Activated gamma-delta T cell (primary cell): ENCODE measurements at regions not wholly inside any gene's neighbourhood (a gene's known extent, or its start where the extent isn't known, plus 50 kb on each side); places are given as distances from the start of the nearest gene placed in this dataset.

Source experiments
- DNase-seq: peaks from one replicate; lab custom pipeline; 2025; lab: John Stamatoyannopoulos, UW

DNA sequence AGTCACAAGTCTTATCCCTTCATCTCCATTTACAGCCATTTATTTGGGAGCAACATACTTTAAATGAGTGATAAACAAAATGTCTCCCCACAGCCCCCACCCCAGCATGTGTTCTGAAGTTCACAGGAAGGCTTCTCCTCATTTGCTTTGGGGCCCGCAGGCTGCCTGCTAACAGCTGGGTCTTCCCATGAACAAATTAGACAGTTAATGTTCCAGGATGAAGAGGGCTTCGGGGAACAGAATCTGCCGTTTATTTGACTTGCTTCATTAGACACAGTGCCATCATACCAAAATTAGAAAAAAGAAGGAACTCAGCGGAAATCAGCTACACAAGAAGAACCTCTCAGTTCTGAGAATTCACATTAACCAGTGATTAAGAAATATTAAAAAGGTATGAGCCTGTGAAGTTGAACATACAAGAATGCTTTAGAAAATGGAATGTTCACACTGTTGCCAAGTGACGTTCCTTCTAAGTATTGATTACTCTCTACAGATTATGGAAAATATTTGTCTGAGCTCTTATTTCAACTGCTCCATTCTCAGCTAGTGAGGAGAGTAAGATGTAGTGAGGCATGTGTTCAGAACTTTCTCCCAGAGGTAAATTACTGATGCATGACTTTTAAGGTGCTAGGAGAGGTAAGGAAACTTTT lies 107.5 kb upstream of the THBS1 start:
- no peak for DNase-seq

DNA sequence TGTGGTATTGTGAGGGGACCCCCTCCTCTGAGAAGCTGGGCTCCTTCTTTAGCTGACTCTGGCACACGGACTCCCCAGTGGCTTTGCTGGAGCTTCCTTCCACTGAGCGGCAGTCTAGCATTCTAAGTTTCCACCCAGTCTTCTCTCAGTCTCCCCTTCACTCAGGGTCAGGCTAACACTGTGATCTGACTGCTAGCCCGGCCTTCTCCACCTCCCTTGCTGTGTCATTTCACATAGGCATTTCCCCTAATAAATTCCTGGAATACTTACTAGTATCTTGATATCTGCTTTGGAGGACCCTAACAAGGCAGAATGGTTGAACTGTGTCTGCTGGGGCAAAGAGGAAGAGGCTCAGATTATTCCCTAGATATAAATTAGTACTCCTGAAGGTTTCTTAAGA lies 106.2 kb upstream of the THBS1 start:
- no peak for DNase-seq

DNA sequence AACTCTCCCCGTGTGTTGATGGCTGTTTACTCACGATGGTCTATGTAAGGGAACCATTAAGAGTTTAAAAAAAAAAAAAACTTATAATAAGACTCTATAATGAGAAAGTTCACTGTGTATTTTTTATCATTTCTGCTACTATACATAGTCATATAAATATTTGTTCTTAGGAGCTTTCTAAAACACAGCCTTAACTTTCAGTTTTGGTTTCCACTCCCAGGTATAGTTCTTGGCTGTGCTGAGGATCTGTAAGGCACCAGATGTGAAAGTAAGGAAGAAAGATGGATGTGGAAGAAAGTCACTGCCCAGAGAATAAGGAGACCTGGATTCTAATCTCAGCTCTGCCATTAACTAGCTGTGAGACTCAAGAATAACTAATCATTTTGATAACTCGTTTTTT lies 101.9 kb upstream of the THBS1 start:
- no peak for DNase-seq

DNA sequence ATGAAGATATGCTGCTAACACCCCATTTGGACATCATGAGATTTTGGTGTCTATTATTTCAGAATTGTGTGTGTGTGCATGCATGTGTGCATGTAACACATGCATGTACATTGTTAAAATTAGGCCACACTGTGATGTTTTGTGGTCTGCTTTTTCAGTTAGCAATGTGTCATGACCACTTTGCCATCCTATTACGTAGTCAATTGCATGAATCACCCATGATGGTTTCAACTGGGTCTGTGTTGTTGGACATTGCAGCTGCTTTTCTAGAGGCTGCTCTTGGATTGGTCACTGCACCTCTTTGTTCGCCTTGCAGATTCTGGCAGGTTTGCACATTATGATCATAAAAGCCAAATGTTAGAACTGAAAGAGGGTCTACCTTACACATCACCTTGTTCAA lies 101.0 kb upstream of the THBS1 start:
- DNase-seq, result no peak

DNA sequence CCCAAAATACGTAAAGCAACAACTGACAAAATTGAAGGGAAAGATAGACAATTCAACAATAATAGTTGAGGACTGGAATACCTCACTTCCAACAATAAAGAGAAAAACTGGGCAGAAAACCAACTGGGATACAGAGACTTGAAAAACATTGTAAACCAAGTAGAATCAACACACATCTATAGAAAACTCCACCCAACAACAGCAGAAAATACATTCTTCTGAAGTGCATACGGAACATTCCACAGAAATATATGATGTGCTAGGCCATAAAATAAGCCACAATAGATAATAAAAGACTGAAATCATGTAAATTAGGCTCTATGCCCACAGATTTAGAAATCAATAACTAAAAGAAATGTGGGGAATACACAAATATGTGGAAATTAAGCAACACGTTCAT lies 98.4 kb upstream of the THBS1 start:
- DNase-seq, result no peak

DNA sequence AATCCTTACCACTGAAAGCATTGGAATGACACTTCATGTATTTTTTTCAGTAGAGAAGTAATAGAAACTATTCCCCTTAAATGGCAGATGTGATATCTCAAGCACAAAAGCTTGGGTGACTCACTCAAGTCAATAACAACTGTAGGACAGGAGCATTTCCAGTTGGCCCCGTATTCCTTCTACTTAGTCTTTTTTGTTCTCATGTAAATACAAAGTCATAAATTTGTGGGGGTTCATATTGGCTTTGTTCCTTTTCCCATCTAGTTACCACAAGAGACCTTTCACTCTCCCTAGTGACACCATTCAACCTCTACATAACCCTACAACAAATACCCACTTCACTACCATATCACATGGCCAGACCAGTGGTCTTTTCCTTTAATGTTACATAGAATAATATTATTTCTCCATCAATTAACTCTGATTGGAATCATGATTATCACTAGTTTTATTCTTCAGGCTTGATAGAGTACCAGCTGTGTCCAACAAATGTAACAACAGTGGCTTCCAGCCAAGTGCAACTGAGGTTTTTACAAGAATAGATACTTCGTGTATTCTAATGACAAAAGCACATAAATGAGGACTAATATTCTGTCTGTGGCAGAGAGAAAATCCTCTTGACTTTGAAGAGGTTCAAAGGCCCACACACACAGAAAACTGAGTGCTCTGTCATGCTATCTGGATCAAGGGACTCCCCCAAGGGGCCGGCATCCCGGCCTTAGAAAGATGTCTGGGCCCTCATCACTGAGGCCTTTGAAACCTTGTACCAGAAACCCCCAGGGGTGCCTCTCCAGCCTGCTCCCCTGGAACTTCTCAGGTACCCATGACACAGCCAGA lies 94.0 kb upstream of the THBS1 start:
- no peak for DNase-seq

DNA sequence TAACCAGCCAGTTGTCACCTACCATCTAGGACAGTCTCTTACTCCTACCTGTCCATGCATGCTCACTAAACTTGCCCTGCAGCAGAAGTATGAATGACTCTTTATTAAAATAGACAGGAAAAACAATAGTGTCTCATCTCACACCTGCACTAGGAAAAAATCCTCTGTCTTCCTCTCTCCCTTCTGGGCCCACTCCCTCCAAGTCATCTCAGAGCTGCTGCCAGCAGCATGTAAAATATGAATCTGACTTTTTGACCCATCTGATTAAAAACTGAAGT lies 93.5 kb upstream of the THBS1 start:
- no peak for DNase-seq

DNA sequence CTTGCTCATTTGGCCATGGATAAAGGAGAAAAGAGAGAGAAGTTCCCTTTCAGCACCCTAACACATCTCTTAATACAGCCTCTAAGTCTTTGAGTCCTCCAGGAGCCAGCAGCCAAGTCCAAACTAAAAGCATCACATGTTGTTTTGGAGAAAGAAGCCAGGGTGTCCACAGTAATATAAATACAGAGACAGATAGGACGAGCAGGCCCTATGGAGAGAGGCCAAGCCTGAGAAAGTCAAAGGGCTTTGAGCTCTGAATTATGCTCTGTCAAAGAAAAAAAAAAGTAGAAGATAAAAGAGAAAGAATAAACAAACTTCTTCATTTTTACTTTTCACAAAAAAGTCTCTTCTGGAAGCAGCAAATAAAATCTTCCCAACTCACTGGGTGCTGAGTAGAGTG lies 92.4 kb upstream of the THBS1 start:
- DNase-seq, result no peak

DNA sequence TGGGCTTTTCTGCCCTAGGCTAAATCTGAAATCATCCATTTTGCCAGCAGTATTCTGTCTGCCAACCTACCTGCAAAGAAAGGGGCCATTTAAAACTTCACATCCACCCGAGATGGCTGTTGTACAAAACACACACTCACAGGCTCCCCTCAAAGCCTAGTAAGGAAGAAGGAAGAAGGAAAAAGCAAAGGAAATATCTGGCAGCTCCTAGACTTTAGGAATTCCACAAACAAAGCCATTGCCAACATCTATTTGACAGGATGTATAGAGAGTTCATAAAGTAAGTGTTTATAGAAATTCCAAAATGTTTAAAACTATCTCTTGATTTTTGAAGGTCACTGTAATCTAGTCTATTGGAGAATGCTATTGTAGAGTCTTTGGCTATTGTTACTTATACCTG lies 91.9 kb upstream of the THBS1 start:
- DNase-seq, result no peak

DNA sequence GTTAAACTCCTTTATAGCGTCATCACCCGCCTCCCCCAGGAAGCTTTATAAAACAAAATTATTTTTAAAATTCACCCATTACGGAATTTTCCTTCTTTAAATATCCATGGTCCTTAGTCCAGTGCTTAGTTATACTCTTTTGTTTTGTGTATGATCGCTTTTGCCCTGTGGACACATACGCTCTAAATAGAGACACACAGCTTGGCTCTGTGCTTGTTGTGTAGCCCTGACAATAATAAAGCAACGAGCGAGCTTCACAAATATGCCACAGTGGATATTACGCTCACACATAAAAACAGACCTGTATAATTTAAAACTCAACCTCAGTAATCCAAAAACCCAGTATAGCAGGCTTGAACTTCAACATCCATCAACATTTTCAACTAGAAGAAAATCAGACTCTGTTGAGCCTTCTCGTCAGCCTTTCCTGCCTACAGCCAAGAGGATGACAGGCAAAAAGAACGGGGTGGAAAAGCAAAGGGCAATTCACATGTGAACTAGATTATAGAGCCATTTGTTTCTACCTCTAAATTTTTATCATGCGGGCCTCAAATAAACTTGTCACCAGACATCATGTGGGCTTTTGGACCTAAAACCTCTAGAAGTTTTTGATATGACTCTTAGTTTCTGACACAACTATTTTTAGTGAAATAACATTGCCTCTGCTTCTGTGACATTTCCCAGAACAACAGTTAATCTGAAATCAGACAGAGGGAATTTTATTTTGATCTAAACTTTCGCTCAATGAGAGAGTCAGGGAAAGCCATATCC lies 89.6 kb upstream of the THBS1 start:
- DNase-seq, result no peak

DNA sequence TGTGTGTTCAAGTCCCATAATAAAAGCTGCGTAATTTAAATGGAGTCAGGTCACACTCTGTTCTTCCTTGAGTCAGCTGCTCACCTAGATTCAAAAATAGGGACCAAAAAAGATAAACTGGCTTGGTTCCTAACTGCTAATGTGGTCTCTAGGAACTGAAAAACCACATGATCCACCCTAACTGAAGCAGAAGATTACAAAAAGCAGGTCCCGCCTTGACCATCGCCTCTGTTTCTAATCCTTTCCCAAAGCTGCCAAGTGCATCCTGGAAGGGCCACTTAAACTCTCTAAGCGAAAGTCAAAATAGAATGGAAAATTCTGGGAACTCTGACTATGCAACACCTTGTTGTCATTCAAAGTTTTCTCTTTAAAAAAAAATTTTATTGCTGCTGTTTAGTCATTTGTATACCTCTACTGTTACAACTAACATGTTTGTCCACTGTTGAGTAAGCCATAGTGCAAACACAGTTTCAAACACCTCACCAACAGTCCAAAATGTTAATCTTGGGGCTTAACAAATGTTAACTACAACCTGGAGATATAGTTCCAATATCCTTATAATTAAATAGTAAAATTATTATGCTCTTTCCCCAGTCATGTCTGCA lies 88.9 kb upstream of the THBS1 start:
- DNase-seq, result no peak

DNA sequence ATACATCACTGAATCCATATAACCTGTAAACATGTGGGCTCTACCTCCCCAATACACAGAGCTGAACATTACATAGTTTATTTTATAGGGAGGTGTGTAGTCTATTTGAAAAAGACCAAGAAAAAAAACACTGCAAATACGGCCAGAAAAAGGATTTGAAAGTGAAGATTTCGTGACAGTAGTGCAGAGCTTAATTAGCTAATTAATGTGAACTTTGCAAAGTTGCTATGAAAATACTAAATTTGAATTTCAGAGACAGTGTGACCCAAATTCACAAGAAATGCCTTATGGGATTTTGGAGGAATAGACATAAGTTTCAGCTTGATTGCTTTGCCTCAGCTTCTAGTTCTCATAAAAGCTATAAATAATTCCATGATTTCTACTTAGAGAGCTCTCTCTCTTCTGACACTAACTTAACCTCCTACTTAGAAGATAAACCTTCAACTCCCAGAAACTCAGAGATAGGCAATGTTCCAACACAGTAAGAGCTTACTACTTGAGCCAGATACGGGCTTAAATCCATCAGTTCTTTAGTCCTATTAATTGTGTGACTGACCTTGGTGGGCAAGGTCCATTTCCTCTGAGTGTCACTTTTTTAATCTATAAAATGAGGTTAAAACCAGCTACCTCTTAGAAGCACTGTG lies 87.3 kb upstream of the THBS1 start:
- DNase-seq, result no peak

DNA sequence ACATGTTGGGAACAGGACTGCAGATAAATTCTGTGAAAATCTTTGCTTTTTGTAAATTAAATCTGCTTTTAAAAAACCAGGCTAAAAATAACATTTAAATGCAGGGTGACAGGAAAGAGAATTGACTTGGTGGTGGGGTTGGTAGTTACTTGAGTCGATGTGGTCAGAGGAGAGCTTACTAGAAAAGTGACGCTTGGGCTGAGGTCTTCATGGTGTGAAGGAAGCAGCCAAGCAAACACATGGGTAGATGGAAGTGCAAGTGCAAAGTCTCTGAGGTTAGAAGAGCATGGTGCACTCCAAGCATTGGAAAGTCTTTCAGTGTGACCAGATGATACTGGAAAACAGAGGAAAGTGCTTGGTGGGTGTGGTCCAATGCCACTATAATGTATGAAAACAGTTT lies 86.4 kb upstream of the THBS1 start:
- DNase-seq, result no peak

DNA sequence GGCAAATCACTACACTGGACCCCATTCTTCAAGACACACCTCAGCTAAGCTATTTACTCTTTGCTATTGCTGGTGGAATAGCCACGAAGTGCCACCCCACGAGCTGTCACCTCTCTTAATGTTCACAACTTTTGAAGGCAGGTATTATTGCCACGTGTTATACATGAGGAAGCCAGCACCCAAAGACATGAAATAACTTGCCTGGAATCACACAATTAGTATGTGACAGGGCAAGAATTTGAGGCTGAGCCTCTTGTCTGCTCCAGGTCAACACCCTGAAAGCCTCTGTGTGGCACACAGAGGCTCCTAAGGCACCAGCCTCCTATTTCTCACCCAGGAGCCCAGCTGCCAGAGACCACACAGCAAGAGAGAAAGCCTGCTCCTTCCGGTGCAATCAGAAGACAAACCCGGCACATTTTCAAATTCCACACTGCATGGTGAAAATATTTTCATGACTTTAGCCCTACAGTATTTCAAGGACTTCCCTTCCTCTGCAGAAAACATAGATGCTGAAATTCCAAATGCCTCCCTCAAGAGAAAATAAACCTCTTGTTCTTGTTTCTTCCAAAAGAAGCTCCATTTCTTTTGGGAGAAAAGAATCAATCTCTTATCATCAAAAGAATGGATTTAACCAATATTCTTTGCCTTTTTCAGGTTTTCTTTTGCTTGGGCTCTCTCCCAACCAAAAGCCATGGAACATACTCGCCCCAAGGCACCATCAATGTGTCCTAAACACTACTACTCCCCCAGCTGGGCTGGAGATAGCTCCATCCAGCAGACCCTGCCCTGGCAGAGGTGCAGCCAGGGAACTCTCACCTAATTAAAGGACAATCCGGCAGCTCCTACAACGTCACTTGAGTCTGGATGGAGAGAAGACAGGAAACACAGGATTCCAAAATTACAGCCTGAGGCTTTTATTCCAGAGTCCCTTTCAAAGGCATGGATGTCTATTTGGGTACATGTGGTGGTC lies 84.7 kb upstream of the THBS1 start:
- no peak for DNase-seq

DNA sequence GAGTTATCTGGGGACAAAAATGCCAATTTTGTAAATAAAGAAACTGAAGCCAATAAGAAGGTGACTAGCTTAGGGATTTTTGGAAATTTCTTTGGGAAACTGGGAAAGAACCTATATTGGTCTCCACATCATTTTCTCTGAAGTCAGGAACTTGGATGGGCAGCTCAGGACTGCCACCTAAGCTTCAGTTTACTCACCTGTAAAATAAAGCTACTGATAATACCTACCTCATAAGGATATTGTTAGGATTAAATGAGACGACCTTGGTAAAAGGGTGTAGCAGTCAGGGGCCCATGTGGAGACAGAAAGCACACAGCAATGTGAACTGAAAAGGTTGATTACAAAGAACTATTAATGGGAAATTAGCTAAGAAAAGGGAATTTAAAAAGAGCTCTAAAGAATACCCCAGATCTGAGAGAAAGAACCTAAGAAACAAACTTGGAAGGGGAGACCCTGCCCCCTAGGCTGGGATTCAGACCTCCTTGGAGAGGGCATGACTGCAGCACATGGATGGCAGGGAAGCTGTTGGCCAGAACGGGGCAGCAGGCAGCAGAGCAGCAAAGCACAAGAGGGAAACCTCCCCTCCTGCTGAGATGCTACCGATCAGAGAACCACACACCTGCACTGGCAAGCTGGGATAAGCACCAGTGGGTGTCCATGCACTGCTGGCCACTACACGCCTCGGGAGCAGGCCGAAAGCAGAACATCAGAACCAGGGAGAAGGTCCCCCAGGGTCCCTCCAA lies 83.7 kb upstream of the THBS1 start:
- no peak for DNase-seq

DNA sequence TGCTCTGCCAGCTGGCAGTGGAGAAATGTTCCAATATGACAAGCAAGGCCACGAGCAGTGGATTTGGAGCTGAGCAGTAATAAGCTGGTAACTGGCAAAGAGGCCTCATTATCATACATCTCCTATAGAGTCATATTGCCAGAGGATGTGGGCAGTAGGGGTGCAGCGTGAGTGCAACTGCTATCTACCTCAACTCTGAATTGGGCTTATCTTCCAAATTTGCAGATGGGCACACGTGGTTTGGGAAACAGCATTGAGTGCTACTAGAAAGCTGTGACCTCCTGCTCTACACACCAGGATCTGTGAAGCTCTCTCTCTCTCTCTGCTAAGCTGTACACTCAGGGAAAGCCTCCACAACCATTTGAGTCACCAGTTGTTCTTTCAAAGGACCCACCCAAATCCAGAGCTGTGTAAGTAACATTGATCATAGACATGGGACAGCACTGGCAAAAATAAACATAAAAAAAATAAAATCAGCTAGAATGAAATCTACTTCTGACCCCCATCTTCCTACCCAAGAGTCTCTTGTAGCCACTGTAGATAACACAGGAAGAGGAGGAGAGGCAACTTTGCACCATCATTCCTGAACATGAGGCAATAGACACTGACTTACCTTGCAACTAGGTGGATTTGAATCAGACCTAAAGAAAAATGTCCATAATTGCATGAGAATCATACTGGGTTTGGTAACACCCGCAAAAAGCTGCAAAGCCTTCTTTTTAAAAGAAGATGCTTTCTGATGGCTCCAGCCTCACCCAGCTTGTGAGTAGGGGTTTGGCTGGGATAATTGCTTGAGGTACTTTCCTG lies 82.9 kb upstream of the THBS1 start:
- DNase-seq, result no peak

DNA sequence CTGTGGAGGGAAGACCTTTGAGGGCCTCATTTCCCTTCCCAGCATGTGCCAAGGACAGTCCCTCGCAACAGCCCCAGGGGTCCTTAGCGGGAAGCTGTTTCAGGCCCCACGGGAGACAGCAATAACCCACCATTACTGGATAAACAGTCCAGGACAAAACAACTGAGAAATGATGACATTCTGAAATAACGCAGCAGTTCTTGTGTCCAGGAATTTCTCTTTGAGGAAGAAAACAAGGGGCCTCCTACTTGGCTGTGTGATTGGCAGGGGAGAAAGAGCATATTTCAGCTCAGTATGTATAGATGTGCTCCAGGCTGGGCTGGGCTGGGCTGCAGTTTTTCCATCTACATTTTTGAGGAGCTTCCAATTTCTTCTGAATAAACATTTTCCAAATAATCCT lies 82.2 kb upstream of the THBS1 start:
- DNase-seq, result no peak

DNA sequence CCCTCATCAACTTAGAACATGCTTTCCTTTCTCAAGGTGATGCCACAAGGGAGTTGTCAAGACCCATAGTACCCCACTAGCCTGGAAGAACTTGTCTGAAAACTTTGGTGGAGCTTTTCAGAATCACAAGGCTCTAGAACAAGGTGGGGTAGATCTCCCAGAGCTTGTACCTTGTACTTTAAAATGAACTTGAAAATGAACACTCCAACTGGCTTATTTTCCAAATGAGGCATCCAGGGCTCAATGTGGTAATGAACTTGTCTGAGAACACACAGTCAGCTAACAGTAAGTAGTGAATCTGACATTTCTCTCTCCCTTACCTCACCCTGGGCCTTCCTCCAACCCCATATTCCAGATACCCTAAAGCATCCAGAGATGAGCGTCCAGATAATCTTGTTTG lies 81.8 kb upstream of the THBS1 start:
- no peak for DNase-seq

DNA sequence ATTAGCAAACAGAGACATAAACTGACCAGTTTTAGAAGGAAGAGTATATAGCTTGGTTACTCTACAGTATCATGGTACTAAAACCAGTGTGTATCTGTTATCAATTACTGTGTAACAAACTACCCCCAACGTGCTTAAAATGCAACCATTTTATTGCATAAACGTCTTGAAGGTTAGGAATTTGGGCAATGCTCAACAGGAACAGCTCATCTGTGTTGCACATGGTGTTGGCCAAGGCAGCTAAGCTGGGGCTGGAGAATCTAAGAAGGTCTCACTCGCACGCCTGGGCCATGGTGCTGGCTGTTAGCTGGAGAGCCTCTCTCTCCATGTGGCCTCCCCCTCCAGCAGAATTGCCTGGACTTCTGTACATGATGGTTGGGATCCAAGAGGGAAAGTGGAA lies 81.2 kb upstream of the THBS1 start:
- no peak for DNase-seq
